Chondrocyte (in vitro differentiated cells): ENCODE measurements at regions not wholly inside any gene's neighbourhood (a gene's known extent, or its start where the extent isn't known, plus 50 kb on each side); places are given as distances from the start of the nearest gene placed in this dataset.

ENCODE experiments used
- DNase-seq: peaks from one replicate; pipeline ENCODE4 v3.0.0; 2021; ENCODE audit warnings: mixed read lengths, low spot score
- H3K27ac Mint-ChIP-seq: one replicate; pipeline ENCODE4 v1.8.0; 2021; ENCODE audit warnings: mild to moderate bottlenecking, moderate library complexity, mixed read lengths; ENCODE audit not compliant: unreplicated experiment
- H3K27me3 Mint-ChIP-seq: 2 replicates; pipeline ENCODE4 v1.8.0; 2021; ENCODE audit warnings: low read depth, mixed read lengths
- H3K36me3 Mint-ChIP-seq: 2 replicates; pipeline ENCODE4 v1.8.0; 2021; ENCODE audit warnings: low read depth, mixed read lengths
- H3K4me1 Mint-ChIP-seq: 2 replicates; pipeline ENCODE4 v1.8.0; 2021; ENCODE audit warnings: low read depth, mild to moderate bottlenecking, mixed read lengths
- H3K4me3 Mint-ChIP-seq: one replicate; pipeline ENCODE4 v1.8.0; 2021; ENCODE audit warnings: mild to moderate bottlenecking, moderate library complexity, mixed read lengths; ENCODE audit not compliant: unreplicated experiment
- H3K9me3 Mint-ChIP-seq: 2 replicates; pipeline ENCODE4 v1.8.0; 2021; ENCODE audit warnings: low read depth, mixed read lengths
- CTCF ChIP-seq: fragments of 200-600 bp; sonication (generic); IDR thresholded peaks from 2 replicates; pipeline ENCODE4 v1.5.0; 2021; ENCODE audit warnings: antibody characterized with exemption, mild to moderate bottlenecking, moderate library complexity

DNA sequence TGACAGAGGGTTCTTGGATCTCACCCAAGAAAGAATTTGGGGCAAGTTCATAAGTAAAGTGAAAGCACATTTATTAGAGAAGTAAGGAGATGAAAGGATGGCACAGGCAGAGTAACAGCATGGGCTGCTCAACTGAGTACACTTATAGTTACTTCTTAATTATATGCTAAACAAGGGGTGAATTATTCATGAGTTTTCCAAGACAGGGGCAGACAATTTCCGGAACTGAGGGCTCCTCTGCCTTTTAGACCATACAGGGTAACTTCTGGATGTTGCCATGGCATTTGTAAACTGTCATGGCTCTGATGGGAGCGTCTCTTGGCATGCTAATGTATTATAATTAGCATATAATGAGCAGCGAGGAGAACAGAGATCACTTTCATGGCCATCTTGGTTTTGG, 221.2 kb upstream of the STT3B start:
- Mint-ChIP-seq H3K4me1 (peaks cover 7% of the 10 kb centered on the region), H3K36me3 (no peaks in the 10 kb centered on the region), H3K27me3 (no peaks in the 10 kb centered on the region), H3K9me3 (no peaks in the 10 kb centered on the region), H3K4me3 (no peak overlapping the region), H3K27ac (no peak overlapping the region)
- TF ChIP-seq CTCF: no peak
- DNase-seq: no peak

- DNase-seq: no peak
- Mint-ChIP-seq H3K27ac (no peak overlapping the region), H3K9me3 (no peaks in the 10 kb centered on the region), H3K4me1 (peaks cover 7% of the 10 kb centered on the region), H3K36me3 (no peaks in the 10 kb centered on the region), H3K4me3 (no peak overlapping the region), H3K27me3 (no peaks in the 10 kb centered on the region)
- TF ChIP-seq CTCF: no peak
Observed at GRCh38 chr3:31312400-31312799, 220.3 kb upstream of the STT3B start.

DNA sequence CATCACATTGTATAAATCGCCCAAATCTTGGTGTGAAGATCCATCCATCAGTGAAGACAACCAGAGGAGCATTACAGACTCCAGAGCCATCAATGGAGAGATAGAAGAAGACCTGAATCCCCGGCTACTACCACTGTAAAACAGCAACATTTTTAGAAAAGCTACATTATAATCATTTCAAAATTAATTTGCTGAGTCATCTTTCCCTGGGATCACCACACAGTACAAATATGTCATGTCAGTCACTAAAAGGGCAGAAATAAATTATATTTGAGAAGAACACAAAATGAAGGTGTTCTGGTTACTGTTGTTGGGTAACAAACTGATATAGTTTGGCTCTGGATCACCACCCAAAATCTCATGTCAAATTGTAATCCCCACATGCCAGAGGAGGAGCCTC, 218.5 kb upstream of the STT3B start:
- Mint-ChIP-seq H3K4me1 (peaks cover 7% of the 10 kb centered on the region), H3K9me3 (no peaks in the 10 kb centered on the region), H3K27me3 (no peaks in the 10 kb centered on the region), H3K27ac (no peak overlapping the region), H3K36me3 (no peaks in the 10 kb centered on the region), H3K4me3 (no peak overlapping the region)
- DNase-seq: no peak
- TF ChIP-seq CTCF: no peak

- DNase-seq: no peak
- H3K36me3 Mint-ChIP-seq: no peaks in the 10 kb centered on the region
- peaks cover 6% of the 10 kb centered on the region for H3K27me3 Mint-ChIP-seq
- no peak overlapping the region for H3K27ac Mint-ChIP-seq
- no peak for TF ChIP-seq CTCF
- H3K4me1 Mint-ChIP-seq: peaks cover 5% of the 10 kb centered on the region
- H3K9me3 Mint-ChIP-seq: no peaks in the 10 kb centered on the region
- H3K4me3 Mint-ChIP-seq: no peak overlapping the region
Observed at GRCh38 chr3:31319332-31319731, 213.4 kb upstream of the STT3B start.

- H3K4me1 Mint-ChIP-seq: peaks cover 5% of the 10 kb centered on the region
- H3K36me3 Mint-ChIP-seq: no peaks in the 10 kb centered on the region
- H3K4me3 Mint-ChIP-seq: no peak overlapping the region
- H3K9me3 Mint-ChIP-seq: no peaks in the 10 kb centered on the region
- no peak for DNase-seq
- no peak for TF ChIP-seq CTCF
- H3K27ac Mint-ChIP-seq: no peak overlapping the region
- H3K27me3 Mint-ChIP-seq: peaks cover 6% of the 10 kb centered on the region
Observed at GRCh38 chr3:31321620-31322019, 211.1 kb upstream of the STT3B start.
